ENCODE measurements at regions not wholly inside any gene's neighbourhood (a gene's known extent, or its start where the extent isn't known, plus 50 kb on each side); places are given as distances from the start of the nearest gene placed in this dataset.

GRCh38 chr14:101196051-101196712, 292.7 kb upstream of the RTL1 start:
- no peak for DNase-seq

DNA sequence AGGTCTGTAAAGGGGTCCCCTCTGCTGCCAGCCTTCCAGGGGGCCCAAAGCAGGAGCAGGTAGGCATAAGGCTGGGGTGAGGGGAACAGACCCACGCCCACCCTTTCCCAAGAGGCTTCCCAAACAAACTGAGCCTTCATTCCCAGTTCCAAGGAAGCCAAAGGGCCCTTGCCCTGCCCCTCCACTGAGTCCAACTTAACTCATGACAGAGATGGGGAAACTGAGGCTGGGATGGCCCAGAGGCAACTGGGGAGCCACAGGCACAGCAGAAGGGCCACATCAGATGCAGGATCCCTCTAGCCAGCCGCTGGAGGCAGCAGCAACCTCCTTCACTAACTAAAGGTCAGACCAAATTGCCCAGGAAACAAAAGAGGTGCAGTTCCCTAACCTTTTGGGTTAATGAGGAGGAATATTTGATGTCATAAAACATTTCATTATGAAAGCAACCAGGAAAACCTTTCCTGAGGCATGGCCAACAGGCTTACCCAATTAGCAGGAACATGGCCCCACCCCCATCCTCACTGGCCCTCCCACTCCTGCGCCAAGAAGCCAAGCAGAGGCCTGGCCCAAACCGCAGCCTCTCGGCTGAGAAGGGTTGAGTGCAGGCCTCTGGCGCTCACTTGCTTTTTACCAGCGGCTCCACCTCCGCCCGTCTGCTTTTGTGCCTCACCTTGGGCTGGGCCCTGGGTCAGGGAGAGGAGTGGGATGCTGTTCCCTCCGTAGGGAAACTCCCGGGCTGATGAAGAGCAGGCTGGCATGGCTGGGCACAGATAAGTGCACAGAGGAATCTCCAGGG, 293.5 kb upstream of the RTL1 start:
- DNase-seq, result no peak

DNA sequence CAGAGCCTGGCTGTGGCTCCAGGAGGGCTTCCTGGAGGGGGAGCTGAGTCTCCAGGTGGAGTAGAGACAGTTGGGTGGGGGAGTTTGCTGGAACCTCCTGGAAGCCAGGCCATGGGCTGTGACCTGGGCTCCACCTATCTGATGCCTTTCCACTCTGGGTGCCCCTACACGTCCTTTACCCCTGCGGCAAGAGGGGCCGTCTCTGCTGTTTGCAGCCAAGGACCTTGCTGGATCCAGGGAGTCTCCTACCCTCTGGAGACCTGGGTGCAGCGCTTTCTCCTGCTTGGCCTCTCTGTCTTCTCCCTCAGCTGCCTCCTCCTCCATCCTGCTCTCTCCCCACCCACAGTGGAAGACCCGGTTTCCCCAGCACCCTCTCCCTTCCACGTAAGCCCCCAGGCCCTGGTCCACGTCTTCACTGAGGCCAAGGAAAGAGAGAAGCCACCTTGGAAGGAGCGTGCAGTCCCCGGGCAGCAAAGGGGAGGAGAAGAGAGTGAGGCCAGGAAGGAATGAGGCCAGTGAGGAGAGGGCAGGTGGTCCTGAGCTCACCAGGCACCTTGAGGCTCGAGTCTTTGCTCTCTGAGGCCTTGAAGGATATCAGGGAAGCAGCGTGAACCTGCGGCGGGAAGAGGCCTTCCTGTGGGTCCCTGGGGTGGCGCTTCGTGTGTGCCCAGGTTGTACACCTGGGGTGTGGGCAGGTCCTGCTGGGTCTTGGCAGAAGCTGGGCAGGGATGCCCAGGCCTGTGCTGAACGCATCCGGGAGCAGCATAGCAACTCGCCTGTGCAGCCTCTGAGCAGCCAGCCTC, 294.3 kb upstream of the RTL1 start:
- no peak for DNase-seq

DNA sequence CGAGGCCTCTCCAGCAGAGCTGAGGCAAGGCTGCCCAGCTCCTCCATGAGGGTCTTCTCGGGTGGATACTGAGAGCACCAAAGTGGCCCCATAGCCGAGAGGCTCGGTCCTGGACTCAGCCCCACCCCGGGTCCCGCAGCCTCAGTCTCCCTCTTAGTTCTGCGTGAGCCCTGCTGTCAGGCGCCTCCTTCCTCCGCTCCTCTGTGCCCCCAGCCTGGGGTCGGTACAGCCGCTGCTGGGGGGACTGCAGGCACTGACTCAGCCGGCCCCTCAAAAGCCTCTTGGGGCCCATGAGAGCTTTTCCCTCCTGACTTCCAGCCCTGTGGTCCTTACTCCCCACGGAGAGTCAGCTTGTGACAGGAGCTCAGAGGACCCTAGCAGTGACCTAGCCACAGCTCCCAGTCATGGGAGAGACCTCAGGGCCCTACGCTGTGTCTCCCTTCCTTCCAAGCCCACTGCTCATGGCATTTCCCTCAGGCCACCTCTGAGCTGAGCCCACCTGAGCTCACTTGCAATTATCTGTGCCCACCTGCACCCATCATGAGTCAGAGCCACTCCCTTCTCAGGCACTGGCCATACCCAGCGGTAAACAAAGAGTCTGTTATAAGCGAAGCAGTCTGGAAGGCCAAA, 295.0 kb upstream of the RTL1 start:
- DNase-seq, result no peak

DNA sequence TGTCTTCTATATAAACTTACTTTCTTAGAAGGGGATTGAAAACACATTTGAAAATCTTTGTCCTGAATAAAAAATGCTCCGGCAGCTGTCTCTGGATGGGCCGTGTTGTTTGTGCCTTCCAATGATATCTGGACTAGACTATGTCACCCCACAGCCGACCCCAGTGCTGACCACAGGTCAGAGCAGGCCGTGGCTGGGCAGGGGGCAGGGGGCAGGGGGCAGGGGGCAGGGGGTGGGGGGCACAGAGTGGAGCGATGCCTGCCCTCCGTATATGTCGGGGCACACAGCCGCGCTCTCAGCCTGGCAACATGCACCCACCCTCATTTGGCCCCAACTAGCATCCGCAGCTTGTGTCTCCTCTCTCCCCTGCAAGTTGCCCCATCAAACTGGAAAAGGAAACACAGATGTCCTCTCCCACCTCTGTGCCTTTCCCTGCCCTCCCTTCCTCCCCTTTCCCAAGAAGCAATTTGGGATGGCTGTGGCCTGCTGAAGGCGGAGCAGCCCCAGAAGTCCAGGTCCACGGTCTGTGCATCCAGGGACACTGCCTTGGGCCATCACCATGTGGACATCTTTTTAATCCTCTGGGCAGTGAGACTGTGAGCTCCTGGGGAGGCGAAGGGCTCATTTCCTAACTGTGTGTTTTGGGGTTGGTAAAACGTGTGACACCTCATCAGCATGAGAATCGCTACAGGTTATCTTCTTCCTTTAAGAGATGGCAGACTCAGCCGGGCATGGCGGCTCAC, 295.7 kb upstream of the RTL1 start:
- DNase-seq, result no peak

DNA sequence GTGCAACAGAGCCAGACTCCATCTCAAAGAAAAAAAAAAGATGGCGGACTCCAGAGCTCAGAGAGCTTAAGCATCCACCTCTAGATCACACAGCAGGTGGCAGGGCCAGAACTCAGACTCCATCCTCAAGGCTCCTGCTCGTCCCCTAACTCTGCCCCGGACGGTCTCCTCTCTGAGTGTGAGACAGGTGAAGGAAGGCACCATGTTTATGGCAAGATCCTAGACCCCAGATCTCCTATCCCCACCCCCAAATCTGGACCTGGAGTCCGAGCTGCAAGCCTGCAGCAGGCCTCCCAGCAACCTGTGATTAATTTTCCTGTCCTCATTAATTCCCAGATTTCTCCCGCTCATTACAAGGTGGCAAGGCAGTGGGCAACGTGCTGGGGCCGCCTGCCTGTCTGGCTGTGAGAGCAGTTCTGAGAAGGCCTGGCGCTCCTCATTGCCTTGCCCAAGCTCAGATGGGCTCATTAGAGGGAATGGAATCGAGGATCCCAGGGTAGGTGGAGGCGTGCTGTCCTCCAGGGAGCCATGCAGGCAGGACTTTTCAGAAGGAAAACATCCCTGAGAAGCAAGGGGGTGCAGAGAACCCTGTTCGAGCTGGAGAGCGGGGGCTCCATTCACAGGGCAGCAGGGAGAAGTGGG, 296.6 kb upstream of the RTL1 start:
- no peak for DNase-seq

DNA sequence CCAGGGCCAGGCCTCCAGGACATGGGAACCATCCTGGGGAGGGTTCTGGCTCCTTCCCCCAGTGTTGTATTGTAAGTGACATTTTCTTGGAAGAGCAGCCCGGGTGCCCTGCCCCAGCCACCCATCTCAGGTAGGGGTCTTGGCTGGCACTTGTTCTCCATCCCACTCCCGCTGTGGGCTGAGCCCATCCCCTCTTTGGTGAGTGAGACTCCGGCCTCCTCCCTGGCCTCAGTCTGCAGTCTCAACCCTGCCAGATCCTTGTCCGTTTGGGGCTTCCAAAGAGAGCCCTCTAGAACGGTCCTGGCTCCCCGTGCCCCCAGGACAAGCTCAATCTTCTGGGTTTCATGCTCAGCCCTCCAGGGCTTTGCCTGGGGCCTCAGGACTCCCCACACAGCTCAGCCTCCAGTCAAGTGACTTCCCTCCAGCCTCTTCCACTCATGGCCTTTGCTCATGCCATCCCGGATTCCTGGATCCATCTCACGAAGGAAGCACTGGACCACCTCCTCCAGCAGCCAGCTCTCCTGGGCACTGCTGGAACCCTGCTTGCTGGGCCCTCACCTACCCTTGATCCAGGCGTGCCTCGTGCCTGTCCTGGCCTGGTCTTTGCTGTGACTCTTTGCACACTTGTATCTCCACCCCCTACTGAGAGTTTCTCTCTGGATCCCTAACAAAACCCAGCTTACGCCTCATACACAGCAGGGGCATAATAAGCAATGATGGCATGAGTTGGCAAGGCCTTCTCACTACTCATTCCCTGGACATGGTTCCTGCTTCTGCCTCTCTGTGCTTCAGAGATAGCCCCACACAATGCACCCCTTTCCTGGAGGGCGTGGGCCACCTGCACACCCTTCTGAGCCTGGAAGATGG, 297.4 kb upstream of the RTL1 start:
- DNase-seq, result no peak

- DNase-seq, result no peak
Observed at GRCh38 chr14:101201535-101202151, 298.1 kb upstream of the RTL1 start.

DNA sequence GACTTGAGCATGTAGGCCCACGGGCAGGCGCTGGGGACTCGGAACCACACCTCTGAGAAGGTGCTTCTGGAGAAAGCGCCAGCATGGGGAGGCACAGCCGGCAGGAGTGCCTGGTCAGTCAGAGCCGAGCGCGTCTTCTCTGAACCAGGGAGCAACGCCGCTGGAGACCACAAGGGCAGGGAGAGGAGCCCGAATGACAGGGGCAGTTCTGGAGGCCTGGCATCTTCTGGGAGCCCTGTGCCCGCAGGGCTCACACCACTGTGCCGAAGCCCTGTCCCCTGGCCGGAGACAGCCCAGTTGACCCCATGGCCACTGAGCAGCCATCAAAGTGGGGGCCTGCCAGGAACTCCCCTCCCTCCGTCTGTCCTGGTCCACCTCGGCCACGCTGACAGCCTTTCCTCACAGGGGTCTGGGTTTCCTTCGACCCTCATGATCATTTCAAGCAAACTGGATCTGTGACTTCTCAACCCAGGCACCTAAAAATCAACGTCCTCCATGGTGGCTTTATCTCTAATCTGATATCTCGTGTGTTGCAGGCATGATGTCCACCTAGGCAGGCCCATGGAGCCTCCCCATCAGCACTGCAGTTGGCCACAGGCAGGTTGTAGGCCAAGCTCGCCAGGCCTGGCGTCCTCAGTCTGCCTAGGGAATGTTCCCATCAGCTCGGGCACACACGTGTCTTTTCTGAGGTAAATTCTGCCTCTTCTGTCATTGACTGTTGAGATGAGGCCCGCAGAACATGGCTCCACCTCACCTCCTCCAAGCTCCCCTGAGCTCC, 299.3 kb upstream of the RTL1 start:
- no peak for DNase-seq

DNA sequence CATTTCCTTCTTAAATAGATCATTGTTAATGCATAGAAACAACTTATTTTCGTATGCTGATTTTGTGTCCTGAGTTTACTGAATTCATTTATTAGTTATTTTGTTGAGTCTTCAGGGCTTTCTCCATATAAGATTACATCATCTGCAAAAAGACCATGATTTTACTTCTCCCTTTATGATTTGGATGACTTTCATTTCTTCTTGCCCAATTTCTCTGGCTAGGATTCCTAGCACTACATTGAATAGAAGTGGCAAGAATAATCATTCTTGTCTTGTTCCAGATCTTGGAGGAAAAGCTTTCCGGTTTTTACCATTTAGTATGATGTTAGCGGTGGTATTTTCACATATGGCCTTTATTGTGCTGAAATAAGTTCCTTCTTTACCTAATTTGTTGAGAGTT, 303.0 kb upstream of the RTL1 start:
- no peak for DNase-seq

DNA sequence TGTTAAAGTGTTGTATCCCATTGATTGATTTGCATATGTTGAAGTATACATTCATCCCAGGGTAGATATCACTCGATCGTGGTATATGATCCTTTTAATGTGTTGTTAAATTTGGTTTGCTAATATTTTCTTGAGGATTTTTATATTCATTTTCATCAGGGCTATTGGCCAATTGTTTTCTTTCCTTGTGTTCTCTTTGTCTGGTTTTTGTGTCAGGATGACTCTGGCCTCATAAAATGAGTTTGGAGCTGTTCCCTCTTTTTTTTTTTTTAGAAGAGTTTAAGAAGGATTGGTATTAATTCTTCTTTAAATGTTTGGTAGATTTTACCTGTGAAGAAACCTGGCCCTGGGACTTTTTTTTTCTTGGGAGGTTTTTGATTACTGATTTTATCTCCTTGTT, 303.5 kb upstream of the RTL1 start:
- no peak for DNase-seq

DNA sequence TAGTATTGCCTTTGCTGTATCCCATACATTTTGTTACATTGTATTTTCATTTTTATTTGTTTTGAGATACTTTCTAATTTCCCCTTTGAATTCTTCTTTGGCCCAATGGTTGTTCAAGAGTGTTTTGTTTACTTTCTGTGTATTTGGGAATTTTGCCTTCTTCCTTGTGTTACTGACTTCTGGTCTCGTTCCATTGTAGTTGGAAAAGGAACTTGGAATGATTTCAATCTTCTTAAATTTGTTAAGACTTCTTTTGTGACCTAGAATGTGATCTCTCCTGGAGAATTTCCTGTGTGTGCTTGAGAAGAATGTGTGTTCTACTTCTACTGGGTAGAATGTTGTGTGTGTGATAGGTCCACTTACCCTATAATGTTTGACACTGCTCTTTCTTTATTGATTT, 304.4 kb upstream of the RTL1 start:
- DNase-seq, result no peak

GRCh38 chr14:101209594-101209993, 306.1 kb upstream of the RTL1 start:
- no peak for DNase-seq

GRCh38 chr14:101215266-101215665, 311.7 kb upstream of the RTL1 start:
- DNase-seq, result no peak

GRCh38 chr14:101215927-101216326, 312.4 kb upstream of the RTL1 start:
- DNase-seq, result no peak

GRCh38 chr14:101216366-101217079, 313.0 kb upstream of the RTL1 start:
- no peak for DNase-seq

GRCh38 chr14:101217080-101217463, 313.6 kb upstream of the RTL1 start:
- DNase-seq, result no peak

- DNase-seq, result no peak
Observed at GRCh38 chr14:101217616-101218371, 314.3 kb upstream of the RTL1 start.

Data from central memory CD4-positive, alpha-beta T cell (primary cell).